GM12875 (cell line): ENCODE measurements at regions not wholly inside any gene's neighbourhood (a gene's known extent, or its start where the extent isn't known, plus 50 kb on each side); places are given as distances from the start of the nearest gene placed in this dataset.

Experiments used
- H3K4me3 ChIP-seq: one replicate; pipeline ENCODE4 v1.5.1; 2011; ENCODE audit warnings: low read depth, low read length, control low read depth
- TF ChIP-seq, protein P1 (sequence below): IDR thresholded peaks from 2 replicates; pipeline ENCODE4 v1.5.1; 2011; ENCODE audit warnings: low read depth, mild to moderate bottlenecking, control low read depth, inconsistent platforms, low read length, moderate library complexity, borderline replicate concordance; ENCODE audit not compliant: insufficient read depth

DNA sequence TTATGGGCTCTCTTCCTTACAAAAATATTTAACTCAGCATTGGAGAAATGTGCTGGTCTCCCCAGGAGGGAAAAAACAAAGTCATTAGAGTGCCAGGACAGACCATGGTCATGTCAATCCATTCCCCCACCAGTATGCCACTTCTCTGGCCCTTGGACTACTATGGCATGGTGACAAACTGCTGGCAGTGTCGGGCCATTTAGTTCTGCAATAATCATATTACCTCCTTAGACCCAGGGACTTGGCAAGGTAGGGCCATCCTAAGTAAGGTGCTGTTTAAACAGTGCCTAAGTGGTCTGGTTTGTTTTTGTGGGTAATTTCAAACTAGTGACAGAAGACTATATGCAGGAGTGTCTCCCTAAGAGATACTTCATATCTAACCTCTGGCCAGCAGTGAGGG is 177.8 kb upstream of the STK32A start:
- H3K4me3 ChIP-seq: no peak overlapping the region
- TF ChIP-seq, protein P1, sequence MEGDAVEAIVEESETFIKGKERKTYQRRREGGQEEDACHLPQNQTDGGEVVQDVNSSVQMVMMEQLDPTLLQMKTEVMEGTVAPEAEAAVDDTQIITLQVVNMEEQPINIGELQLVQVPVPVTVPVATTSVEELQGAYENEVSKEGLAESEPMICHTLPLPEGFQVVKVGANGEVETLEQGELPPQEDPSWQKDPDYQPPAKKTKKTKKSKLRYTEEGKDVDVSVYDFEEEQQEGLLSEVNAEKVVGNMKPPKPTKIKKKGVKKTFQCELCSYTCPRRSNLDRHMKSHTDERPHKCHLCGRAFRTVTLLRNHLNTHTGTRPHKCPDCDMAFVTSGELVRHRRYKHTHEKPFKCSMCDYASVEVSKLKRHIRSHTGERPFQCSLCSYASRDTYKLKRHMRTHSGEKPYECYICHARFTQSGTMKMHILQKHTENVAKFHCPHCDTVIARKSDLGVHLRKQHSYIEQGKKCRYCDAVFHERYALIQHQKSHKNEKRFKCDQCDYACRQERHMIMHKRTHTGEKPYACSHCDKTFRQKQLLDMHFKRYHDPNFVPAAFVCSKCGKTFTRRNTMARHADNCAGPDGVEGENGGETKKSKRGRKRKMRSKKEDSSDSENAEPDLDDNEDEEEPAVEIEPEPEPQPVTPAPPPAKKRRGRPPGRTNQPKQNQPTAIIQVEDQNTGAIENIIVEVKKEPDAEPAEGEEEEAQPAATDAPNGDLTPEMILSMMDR: no peak

DNA sequence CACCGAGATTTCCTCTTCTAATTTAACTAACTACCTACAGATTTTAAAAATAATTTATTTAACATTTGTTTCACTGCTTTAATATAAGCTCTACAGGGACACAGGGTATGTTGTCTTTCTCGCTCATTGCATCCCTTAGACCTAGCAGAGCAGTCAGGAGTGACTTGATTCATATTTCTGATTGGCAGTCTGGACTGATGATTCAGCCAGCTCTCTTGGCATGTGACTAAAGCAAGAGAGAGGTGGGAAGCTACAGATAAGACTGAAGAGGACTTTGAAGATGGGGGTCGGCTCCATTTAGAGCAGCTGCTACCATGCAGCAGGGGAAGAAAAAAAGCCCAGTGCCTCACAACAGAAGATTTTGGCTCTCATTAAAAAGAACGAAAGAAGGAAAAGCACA is 173.4 kb upstream of the STK32A start:
- TF ChIP-seq, protein P1: no peak
- H3K4me3 ChIP-seq: no peak overlapping the region

DNA sequence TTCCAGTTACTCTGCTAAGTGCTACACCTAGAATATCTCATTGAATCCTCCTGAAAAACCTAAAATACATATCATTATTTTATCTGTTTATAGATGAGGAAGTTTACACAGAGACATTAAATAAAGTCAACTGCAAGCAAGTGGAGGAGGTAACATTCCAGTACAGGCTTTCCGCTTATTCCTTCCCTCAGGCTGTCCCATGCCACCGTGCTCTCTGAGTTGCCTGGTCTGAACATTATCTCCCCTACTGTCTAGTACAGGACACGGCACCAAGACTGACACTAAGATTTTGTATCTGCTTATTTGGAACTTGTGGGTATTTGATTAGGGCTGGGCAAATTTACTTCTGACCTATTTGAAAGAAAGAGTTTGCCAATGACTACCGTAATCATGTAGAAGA is 172.4 kb upstream of the STK32A start:
- TF ChIP-seq, protein P1: no peak
- no peak overlapping the region for H3K4me3 ChIP-seq

DNA sequence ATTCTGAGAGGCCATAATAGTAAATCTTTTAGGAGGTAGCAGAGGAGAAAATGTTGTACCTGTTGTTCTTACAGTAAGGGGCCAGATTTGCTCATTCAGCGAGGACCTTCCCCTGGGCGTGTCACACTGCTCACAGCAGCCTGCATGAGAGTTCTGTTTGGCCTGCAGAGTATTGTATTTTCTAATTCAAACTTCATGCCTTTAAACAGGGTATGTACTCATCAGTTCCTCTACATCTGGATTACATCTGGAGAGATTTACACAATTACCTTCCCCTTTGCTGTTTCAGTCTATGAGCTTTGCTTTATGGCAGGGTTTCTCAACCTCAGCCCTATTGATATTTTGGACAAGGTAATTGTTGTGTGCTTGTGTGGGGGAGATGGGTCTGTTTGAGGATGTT is 170.9 kb upstream of the STK32A start:
- no peak overlapping the region for H3K4me3 ChIP-seq

DNA sequence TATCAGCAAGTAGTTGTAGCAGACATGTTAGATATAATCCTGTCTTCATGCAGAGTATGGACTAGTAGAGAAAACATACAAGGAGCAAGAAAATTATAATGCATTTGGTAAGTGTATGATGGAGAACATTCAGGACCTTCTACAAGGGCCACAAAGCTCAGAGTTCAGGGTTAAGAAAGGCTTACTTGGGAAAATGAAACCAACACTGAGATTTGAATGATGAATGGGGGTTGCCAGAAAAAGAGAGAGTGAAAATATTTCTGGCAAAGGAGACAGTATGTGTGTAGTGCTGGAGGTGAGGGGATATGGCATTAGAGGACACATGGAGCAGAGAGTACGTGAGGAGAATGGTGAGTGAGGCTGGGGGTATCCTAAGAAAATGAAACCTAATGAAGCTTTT is 169.8 kb upstream of the STK32A start:
- no peak overlapping the region for H3K4me3 ChIP-seq
- TF ChIP-seq, protein P1: no peak

More for the DNA sequence above, 170.9 kb upstream of the STK32A start:
- TF ChIP-seq, protein P1: no peak

DNA sequence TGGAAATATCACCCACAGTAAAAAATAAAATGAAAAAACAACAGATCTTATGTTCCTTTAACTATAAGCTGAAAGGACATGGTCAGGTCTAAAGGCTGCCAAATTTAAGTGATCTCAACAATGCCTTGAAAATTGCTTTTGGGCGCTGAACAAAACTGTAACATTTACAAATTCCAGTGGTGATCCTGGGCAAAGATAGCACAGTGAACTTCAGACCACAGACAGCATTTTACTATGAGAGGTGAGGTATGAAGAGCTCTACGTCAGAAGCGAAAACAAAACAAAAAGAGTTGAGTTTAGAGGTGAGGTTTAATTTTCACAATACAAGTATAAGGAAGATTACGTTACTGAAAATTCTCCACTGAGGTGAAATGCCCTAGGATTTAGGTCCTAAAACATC is 165.8 kb upstream of the STK32A start:
- TF ChIP-seq, protein P1: no peak
- no peak overlapping the region for H3K4me3 ChIP-seq

DNA sequence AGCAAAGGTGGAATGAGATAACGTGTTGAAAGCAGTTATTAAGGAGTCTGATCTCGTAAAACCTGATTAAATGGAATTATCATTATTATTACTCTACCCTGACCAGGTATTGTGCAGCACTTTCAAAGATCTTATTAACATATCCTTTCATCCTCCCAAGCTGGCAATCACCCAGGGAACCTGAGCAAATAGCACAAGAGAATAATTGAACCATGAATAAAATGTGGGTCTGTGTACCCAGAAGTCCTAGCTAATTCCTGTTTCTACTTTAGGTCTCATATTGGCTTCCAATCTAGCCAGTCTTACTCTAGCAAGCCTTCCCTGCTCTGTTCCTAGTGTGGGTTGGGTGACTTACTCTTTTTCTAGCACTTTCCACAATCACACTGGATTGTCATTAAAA is 162.2 kb upstream of the STK32A start:
- H3K4me3 ChIP-seq: no peak overlapping the region
- TF ChIP-seq, protein P1: no peak
